RWPE1 (cell line): ENCODE measurements at regions not wholly inside any gene's neighbourhood (a gene's known extent, or its start where the extent isn't known, plus 50 kb on each side); places are given as distances from the start of the nearest gene placed in this dataset.

Experiments used
- CTCF ChIA-PET: fragments of 350-600 bp; sonication (Branson Sonifier 250); formaldehyde crosslinking; extraction: SDS; loops from one replicate; lab custom pipeline; 2021; lab: Yijun Ruan, JAX
- POLR2A ChIA-PET: fragments of 400-600 bp; formaldehyde crosslinking; extraction: SDS; loops from one replicate; lab custom pipeline; 2020; ENCODE audit warnings: antibody characterized with exemption; ENCODE audit not compliant: low non-redundant PET; lab: Yijun Ruan, JAX
- DNase-seq: peaks from one replicate; pipeline ENCODE4 v3.0.0; 2012; ENCODE audit warnings: low spot score
- H3K27ac ChIP-seq: fragments of 450-650 bp; 2 replicates; pipeline ENCODE4 v1.5.1; 2017
- CTCF ChIP-seq: fragments of 450-650 bp; conservative IDR thresholded peaks from 2 replicates; pipeline ENCODE4 v1.5.1; 2017; ENCODE audit warnings: low read depth, mild to moderate bottlenecking

GRCh38 chr3:167936019-167936418 is 159.7 kb downstream of the GOLIM4 start:
- ChIA-PET CTCF (no interaction called here), POLR2A (no interaction called here)
- DNase-seq, result no peak
- H3K27ac ChIP-seq, result no peak overlapping the region
- TF ChIP-seq CTCF, result no peak

DNA sequence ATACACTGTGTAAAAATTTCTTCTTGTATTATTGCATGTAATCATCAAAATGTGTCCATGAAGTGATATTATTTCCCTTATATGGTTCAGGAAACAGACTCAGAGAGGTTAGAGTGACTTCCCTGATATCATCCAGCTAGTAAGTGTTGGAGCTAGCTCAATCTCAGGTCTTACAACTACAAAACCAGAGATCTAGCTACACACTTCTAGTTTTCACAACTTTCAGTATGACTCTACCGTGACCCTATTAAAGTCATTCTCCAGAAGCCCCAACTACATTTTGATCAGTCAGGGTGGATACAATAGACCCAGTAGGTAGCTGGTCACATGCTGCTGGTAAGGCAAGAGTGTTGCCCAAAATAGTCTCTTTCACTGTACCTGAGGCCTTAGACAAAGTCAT is 165.3 kb downstream of the GOLIM4 start:
- no peak overlapping the region for H3K27ac ChIP-seq
- TF ChIP-seq CTCF, result no peak
- ChIA-PET CTCF (no interaction called here), POLR2A (no interaction called here)
- no peak for DNase-seq

DNA sequence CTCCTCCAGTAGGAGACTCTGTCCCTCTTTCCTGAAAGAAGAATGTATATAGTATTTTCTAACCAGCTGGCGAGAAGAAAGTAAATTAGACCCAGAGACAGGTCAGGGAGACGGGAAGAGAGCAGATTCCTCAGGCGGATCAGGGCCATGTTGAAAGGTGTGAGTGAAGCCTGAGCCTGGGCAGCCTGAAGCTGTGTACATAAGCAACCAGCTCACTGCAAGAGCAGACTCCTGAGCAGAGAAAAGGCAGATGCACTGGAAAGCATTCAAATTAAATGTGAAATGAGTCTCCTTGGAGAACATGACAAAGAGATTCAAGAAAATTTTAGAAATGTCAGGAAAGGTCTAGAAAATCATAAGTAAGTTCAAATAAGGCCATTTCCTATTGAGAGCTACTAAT is 165.8 kb downstream of the GOLIM4 start:
- no peak overlapping the region for H3K27ac ChIP-seq
- ChIA-PET POLR2A (no interaction called here), CTCF (no interaction called here)
- no peak for DNase-seq
- TF ChIP-seq CTCF, result no peak

DNA sequence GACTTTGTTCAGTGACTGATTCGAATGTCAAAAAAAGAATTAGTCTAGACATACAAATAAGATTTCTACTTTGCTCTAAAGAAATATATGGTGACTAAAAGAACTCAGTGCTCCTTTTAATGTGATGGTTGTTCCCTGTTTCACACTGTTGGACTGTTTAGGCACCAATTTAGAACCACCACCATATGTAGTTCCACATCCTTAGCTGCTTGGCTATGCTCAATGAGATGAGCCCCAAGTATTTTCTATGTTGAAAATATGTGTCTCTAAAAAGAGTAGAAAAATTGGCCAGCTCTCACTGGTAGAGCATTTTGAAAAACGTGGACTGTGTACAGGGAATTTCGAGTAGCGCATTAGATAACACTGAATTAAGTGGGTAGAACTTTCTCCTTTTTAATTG is 167.3 kb downstream of the GOLIM4 start:
- ChIA-PET POLR2A (no interaction called here), CTCF (interaction anchor here (0.7 kb wide), 1 partner anchor 93 kb away, joined by 3 read pairs; no protein-coding TSS in a partner anchor)
- no peak for TF ChIP-seq CTCF
- no peak overlapping the region for H3K27ac ChIP-seq
- DNase-seq, result no peak

- ChIA-PET POLR2A (no interaction called here), CTCF (no interaction called here)
- no peak overlapping the region for H3K27ac ChIP-seq
- DNase-seq, result no peak
- TF ChIP-seq CTCF, result no peak
Observed at GRCh38 chr3:167920747-167921146, 175.0 kb downstream of the GOLIM4 start.

DNA sequence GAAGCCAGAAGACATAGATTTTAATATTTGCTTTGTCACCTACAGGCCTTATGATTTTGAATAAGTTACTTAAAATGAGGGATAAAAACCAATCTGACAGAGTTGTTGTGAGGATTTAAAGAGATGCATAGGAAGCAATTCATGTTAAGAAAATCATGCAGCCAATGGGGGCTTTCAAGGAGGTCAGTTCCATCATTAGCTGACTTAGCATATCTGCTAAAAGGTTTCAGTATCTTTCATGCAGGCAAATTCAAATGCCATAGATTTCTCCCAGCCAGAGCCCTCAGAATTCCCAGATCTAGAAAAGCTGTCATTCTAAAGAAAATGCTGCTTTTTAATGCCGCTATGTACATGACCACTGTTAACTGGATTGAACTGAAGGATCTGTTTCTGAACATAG is 176.1 kb downstream of the GOLIM4 start:
- TF ChIP-seq CTCF, result no peak
- POLR2A ChIA-PET, result no interaction called here
- DNase-seq, result no peak
- no peak overlapping the region for H3K27ac ChIP-seq
- CTCF ChIA-PET, result interaction anchor here (0.6 kb wide), 1 partner anchor 219 kb away, joined by 6 read pairs; no protein-coding TSS in a partner anchor

- no peak for DNase-seq
- ChIA-PET CTCF (interaction anchor here (0.8 kb wide), 1 partner anchor 249 kb away, joined by 3 read pairs; no protein-coding TSS in a partner anchor), POLR2A (no interaction called here)
- no peak overlapping the region for H3K27ac ChIP-seq
- no peak for TF ChIP-seq CTCF
Observed at GRCh38 chr3:167918686-167919085, 177.0 kb downstream of the GOLIM4 start.
